CD14-positive monocyte (primary cell): ENCODE measurements at regions not wholly inside any gene's neighbourhood (a gene's known extent, or its start where the extent isn't known, plus 50 kb on each side); places are given as distances from the start of the nearest gene placed in this dataset.

Source experiments
- DNase-seq, 3 donors: peaks; one replicate each; pipeline ENCODE4 v3.0.0-alpha.2; 2011 to 2022
- H2AFZ ChIP-seq: 2 replicates; pipeline ENCODE4 v1.6.0; 2012; ENCODE audit warnings: mild to moderate bottlenecking, low read depth, low read length, inconsistent platforms; ENCODE audit not compliant: insufficient read depth, poor library complexity, severe bottlenecking
- H3K27ac ChIP-seq, 2 donors: 1 replicate in 1 of 2; 2 replicates in 1 of 2; pipeline ENCODE4 v1.5.1; 2012 to 2013; ENCODE audit warnings: low read length in 2 of 2, control low read depth in 1 of 2, inconsistent platforms in 1 of 2, low read depth in 1 of 2, mild to moderate bottlenecking in 1 of 2
- H3K27me3 ChIP-seq, 2 donors: one replicate each; pipeline versions ENCODE4 v1.6.0 to v1.6.1; 2011 to 2013; ENCODE audit warnings: low read length in 2 of 2; ENCODE audit not compliant: control insufficient read depth in 2 of 2, insufficient read depth in 2 of 2
- H3K36me3 ChIP-seq, 2 donors: replicated peaks in 1 of 2; 1 replicate in 1 of 2; 2 replicates in 1 of 2; pipeline versions ENCODE4 v1.5.1 to v1.6.1; 2012 to 2013; ENCODE audit warnings: low read length in 2 of 2, control low read depth in 1 of 2, inconsistent platforms in 1 of 2, mild to moderate bottlenecking in 1 of 2; ENCODE audit not compliant: insufficient read depth in 2 of 2, control insufficient read depth in 1 of 2
- H3K4me1 ChIP-seq, 2 donors: 1 replicate in 1 of 2; 2 replicates in 1 of 2; pipeline versions ENCODE4 v1.5.1 to v1.6.1; 2012 to 2013; ENCODE audit warnings: low read length in 2 of 2, control low read depth in 1 of 2, inconsistent platforms in 1 of 2, mild to moderate bottlenecking in 1 of 2, moderate library complexity in 1 of 2; ENCODE audit not compliant: insufficient read depth in 2 of 2, control insufficient read depth in 1 of 2
- H3K4me2 ChIP-seq: replicated peaks from 2 replicates; pipeline ENCODE3; 2012; ENCODE audit warnings: low read length, moderate library complexity, mild to moderate bottlenecking; ENCODE audit not compliant: poor library complexity, severe bottlenecking; ENCODE audit errors: extremely low read depth
- H3K4me3 ChIP-seq, 3 experiments: fragments of 200-600 bp in 1 of 3; sonication (generic) in 1 of 3; replicated peaks in 1 of 3; 1 replicate in 2 of 3; 2 replicates in 1 of 3; pipeline ENCODE4 v1.5.1; 2011 to 2013; ENCODE audit warnings: low read length in 3 of 3, mild to moderate bottlenecking in 3 of 3, control low read depth in 2 of 3, low read depth in 2 of 3, inconsistent platforms in 1 of 3, moderate library complexity in 1 of 3
- H3K79me2 ChIP-seq: 2 replicates; pipeline ENCODE4 v1.6.0; 2012; ENCODE audit warnings: mild to moderate bottlenecking, control low read depth, inconsistent platforms, low read length, moderate library complexity; ENCODE audit not compliant: insufficient read depth
- H3K9ac ChIP-seq: 2 replicates; pipeline ENCODE4 v1.6.0; 2017; ENCODE audit warnings: low read length, mild to moderate bottlenecking; ENCODE audit not compliant: insufficient read depth, poor library complexity, severe bottlenecking
- H3K9me3 ChIP-seq, 2 donors: replicated peaks in 1 of 2; 1 replicate in 1 of 2; 2 replicates in 1 of 2; pipeline versions ENCODE4 v1.5.1 to v1.6.1; 2012 to 2013; ENCODE audit warnings: low read length in 2 of 2, control low read depth in 1 of 2; ENCODE audit not compliant: control insufficient read depth in 1 of 2, insufficient read depth in 1 of 2
- H4K20me1 ChIP-seq: 2 replicates; pipeline ENCODE4 v1.6.0; 2012; ENCODE audit warnings: mild to moderate bottlenecking, low read length, control low read depth, moderate library complexity; ENCODE audit not compliant: insufficient read depth
- H3K27ac Mint-ChIP-seq, 7 donors: one replicate each; pipeline ENCODE4 v1.8.0; 2020; ENCODE audit warnings: mild to moderate bottlenecking in 7 of 7, mixed read lengths in 7 of 7, moderate library complexity in 6 of 7, inconsistent platforms in 2 of 7
- H3K27me3 Mint-ChIP-seq, 3 donors: one replicate each; pipeline ENCODE4 v1.8.0; 2021 to 2022; ENCODE audit warnings: low read depth in 3 of 3, mild to moderate bottlenecking in 3 of 3, mixed read lengths in 3 of 3, moderate library complexity in 3 of 3, inconsistent platforms in 1 of 3
- H3K36me3 Mint-ChIP-seq, 2 donors: one replicate each; pipeline ENCODE4 v1.8.0; 2020; ENCODE audit warnings: mixed read lengths in 2 of 2, inconsistent platforms in 1 of 2, mild to moderate bottlenecking in 1 of 2
- H3K4me1 Mint-ChIP-seq: one replicate; pipeline ENCODE4 v1.8.0; 2020; ENCODE audit warnings: mild to moderate bottlenecking, mixed read lengths
- H3K4me3 Mint-ChIP-seq, 2 donors: one replicate each; pipeline ENCODE4 v1.8.0; 2020; ENCODE audit warnings: mild to moderate bottlenecking in 2 of 2, mixed read lengths in 2 of 2, moderate library complexity in 1 of 2
- H3K9me3 Mint-ChIP-seq, 7 donors: one replicate each; pipeline ENCODE4 v1.8.0; 2020 to 2022; ENCODE audit warnings: mixed read lengths in 7 of 7, mild to moderate bottlenecking in 6 of 7, moderate library complexity in 6 of 7, inconsistent platforms in 2 of 7
- CTCF ChIP-seq: fragments of 200-600 bp; IDR thresholded peaks from one replicate; pipeline ENCODE4 v1.8.0; 2022; ENCODE audit warnings: antibody characterized with exemption, mild to moderate bottlenecking
- WGBS: methylation state at CpG from one replicate; pipeline ENCODE4 v1.1.5; 2013; ENCODE audit warnings: missing lambda C conversion rate; ENCODE audit not compliant: insufficient coverage; 5-methylcytosine and 5-hydroxymethylcytosine counted together
- intact Hi-C, 2 donors: fragments of 100-400 bp; cut with micrococcal nuclease; formaldehyde crosslinking; loops; one replicate each; pipeline versions ENCODE4 v1.15.0 to v1.15.1; 2023

- no peaks in the 10 kb centered on the region for H3K79me2 ChIP-seq
- no peak for TF ChIP-seq CTCF
- no peaks in the 10 kb centered on the region for H3K36me3 Mint-ChIP-seq
- no peak overlapping the region for H2AFZ ChIP-seq
- no peak overlapping the region for H3K4me3 ChIP-seq
- no peak overlapping the region for H3K4me3 Mint-ChIP-seq
- H3K27me3 ChIP-seq: no peaks in the 10 kb centered on the region
- intact Hi-C loops: no loop called here
- no peak for DNase-seq
- H3K27me3 Mint-ChIP-seq: peaks cover 3 to 6% (median 3%) of the 10 kb centered on the region in 3 donors
- peaks cover 0 to 5% (median 2%) of the 10 kb centered on the region in 7 donors for H3K9me3 Mint-ChIP-seq
- H3K9ac ChIP-seq: no peak overlapping the region
- no peaks in the 10 kb centered on the region for H3K9me3 ChIP-seq
- peaks cover 25% of the 10 kb centered on the region for H3K4me1 Mint-ChIP-seq
- no peak overlapping the region for H3K27ac Mint-ChIP-seq
- no peak overlapping the region for H3K4me2 ChIP-seq
- H4K20me1 ChIP-seq: no peaks in the 10 kb centered on the region
- H3K36me3 ChIP-seq: no peaks in the 10 kb centered on the region
- H3K27ac ChIP-seq: no peak overlapping the region
- H3K4me1 ChIP-seq: peaks cover 14 to 23% of the 10 kb centered on the region in 2 donors
Observed at GRCh38 chr6:148628251-148628650, 118.6 kb upstream of the UST start.

- Mint-ChIP-seq H3K36me3 (no peaks in the 10 kb centered on the region), H3K27ac (no peak overlapping the region), H3K4me1 (peaks cover 19% of the 10 kb centered on the region), H3K4me3 (no peak overlapping the region), H3K27me3 (peaks cover 1 to 6% (median 3%) of the 10 kb centered on the region in 3 donors), H3K9me3 (peaks cover 0 to 3% (median 2%) of the 10 kb centered on the region in 7 donors)
- no CpG with 5 or more reads among the region's 1 CpG for WGBS
- no peak for DNase-seq
- H3K4me1 ChIP-seq: peaks cover 10 to 18% of the 10 kb centered on the region in 2 donors
- H3K4me2 ChIP-seq: no peak overlapping the region
- intact Hi-C loops: no loop called here
- H3K4me3 ChIP-seq: no peak overlapping the region
- no peak overlapping the region for H3K9ac ChIP-seq
- no peak overlapping the region for H3K27ac ChIP-seq
- H3K79me2 ChIP-seq: no peaks in the 10 kb centered on the region
- H3K9me3 ChIP-seq: no peaks in the 10 kb centered on the region
- H4K20me1 ChIP-seq: no peaks in the 10 kb centered on the region
- TF ChIP-seq CTCF: no peak
- H3K36me3 ChIP-seq: no peaks in the 10 kb centered on the region
- no peaks in the 10 kb centered on the region for H3K27me3 ChIP-seq
- no peak overlapping the region for H2AFZ ChIP-seq
Observed at GRCh38 chr6:148629181-148629580, 117.6 kb upstream of the UST start.
